Retinal pigment epithelial cell (primary cell): ENCODE measurements at regions not wholly inside any gene's neighbourhood (a gene's known extent, or its start where the extent isn't known, plus 50 kb on each side); places are given as distances from the start of the nearest gene placed in this dataset.

Experiments used
- DNase-seq: peaks from one replicate; pipeline ENCODE4 v3.0.0-alpha.2; 2010; ENCODE audit warnings: low read depth
- H3K4me3 ChIP-seq: 2 replicates; pipeline ENCODE4 v1.5.1; 2011; ENCODE audit warnings: mild to moderate bottlenecking, low read length, control low read depth, moderate library complexity
- CTCF ChIP-seq: conservative IDR thresholded peaks from 2 replicates; pipeline ENCODE4 v1.5.1; 2011; ENCODE audit warnings: low read depth, low read length, control low read depth, inconsistent platforms

GRCh38 chr4:110754716-110755115, 131.8 kb upstream of the PITX2 start:
- no peak overlapping the region for H3K4me3 ChIP-seq
- no peak for TF ChIP-seq CTCF
- no peak for DNase-seq

- no peak for DNase-seq
- TF ChIP-seq CTCF = no peak
- no peak overlapping the region for H3K4me3 ChIP-seq
Measured at GRCh38 chr4:110769578-110769977, 146.7 kb upstream of the PITX2 start.

DNA sequence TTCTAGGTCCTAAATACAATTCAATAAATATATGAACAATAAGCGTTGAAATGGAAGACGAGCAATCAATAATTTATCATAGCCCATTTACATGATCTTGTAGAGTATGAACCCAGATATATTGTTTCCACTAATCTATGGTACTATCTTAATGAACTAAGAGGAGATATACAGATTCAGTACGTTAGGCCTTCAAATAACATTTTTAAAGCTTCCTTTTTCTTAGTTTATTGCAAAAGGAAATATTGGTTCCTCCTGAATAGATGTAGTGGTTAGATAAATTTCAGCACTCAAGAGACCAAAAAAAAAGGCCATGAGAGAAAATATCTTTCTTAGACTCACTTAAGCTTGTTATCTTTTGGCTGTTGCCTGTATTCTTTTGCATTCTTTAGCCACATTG, 147.5 kb upstream of the PITX2 start:
- H3K4me3 ChIP-seq = no peak overlapping the region
- TF ChIP-seq CTCF = no peak
- no peak for DNase-seq

DNA sequence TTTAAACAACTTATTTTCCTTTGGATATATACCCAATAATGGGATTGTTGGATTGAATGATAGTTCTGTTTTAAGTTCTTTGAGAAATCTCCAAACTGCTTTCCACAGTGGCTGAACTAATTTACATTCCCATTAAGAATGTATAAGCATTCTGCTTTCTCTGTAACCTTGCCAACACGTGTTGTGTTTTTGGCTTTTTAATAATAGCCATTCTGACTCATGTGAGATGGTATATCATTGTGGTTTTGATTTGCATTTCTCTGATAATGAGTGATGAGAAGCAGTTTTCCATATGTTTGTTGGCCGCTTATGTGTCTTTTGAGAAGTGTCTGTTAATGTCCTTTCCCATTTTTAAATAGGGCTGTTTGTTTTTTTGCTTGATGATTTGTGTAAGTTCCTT, 155.6 kb upstream of the PITX2 start:
- H3K4me3 ChIP-seq = no peak overlapping the region
- no peak for TF ChIP-seq CTCF
- no peak for DNase-seq

DNA sequence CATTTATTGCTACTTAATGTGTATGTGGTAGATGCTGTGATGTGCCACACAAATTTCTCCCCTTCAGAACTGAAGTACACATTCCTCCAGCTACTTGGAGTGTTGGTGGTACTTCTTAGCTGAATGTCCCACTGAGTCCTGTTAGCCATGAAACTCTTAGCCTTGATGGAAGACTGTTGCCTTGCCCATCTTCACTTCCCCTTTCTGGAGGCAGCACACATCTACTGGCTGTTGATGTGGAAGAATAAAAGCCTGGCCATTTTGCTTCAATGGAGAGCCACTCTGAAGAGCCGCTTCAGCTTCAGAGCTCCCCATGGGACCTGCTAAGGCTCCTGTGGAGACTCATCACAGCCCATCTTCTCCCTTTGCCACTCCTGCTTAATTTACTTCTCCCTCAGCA, 157.7 kb upstream of the PITX2 start:
- TF ChIP-seq CTCF = no peak
- no peak overlapping the region for H3K4me3 ChIP-seq
- no peak for DNase-seq

DNA sequence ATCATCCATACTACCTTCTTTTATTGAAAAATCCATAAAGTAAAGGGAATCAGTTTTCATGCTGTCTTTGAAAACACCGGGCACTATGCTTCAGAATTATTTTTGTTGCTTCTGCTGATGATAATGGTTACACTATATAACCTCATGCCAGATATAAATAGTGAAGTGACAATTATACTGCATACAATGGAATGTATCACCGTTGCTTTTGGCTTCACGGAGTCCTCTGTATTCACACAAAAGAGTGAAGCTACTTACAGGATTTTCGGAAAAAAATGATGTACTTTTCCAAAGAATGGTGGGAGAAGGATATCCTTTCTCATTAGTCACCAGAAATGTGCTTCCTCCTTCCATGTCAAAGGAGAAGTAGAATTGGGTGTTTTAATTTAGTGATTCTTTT, 159.1 kb upstream of the PITX2 start:
- no peak for TF ChIP-seq CTCF
- H3K4me3 ChIP-seq = no peak overlapping the region
- no peak for DNase-seq

DNA sequence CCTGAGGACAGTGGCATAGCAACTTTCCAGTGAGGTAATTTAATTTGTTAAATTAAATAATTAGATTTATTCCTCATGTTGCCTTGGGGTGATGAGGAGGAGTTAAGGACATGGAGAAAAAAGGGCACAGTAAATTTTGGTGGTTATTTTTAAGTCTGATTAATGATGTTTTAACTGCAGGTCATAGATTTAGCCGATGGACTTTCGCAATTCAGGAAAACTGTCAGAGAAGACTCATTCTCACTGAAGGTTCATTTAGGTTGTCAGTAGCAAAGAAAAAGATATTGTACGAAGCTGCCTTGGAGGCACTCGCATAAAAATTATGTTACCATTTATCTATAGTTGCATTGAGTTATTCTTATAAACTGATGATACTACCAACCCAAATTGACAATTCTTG, 164.2 kb upstream of the PITX2 start:
- no peak overlapping the region for H3K4me3 ChIP-seq
- DNase-seq = no peak
- TF ChIP-seq CTCF = no peak
